MCF 10A (cell line): ENCODE measurements at regions not wholly inside any gene's neighbourhood (a gene's known extent, or its start where the extent isn't known, plus 50 kb on each side); places are given as distances from the start of the nearest gene placed in this dataset.

Experiments
- BruUV-seq: library from RNA; stranded (reverse); fragments of 400-500 nt; replicated peaks from 2 replicates; lab custom pipeline; 2021; lab: Mats Ljungman, UMichigan
- CTCF ChIA-PET: fragments of 300-600 bp; sonication (Branson Sonifier 250); formaldehyde crosslinking; extraction: SDS; loops from one replicate; lab custom pipeline; 2021; ENCODE audit warnings: antibody characterized with exemption, inconsistent platforms; lab: Yijun Ruan, JAX
- POLR2A ChIA-PET: fragments of 300-600, 350-650 bp; sonication (Branson Sonifier 250); formaldehyde crosslinking; extraction: SDS; loops from one replicate; lab custom pipeline; 2020; ENCODE audit warnings: antibody characterized with exemption, inconsistent platforms; lab: Yijun Ruan, JAX
- DNase-seq: peaks from one replicate; pipeline ENCODE4 v3.0.0-alpha.2; 2018; ENCODE audit not compliant: unreplicated experiment
- H3K27ac Mint-ChIP-seq: one replicate; pipeline ENCODE4 v1.8.0; 2022; ENCODE audit warnings: mild to moderate bottlenecking, low read depth, mixed read lengths; ENCODE audit not compliant: unreplicated experiment
- H3K27me3 Mint-ChIP-seq: one replicate; pipeline ENCODE4 v1.8.0; 2022; ENCODE audit warnings: mixed read lengths; ENCODE audit not compliant: insufficient read depth, unreplicated experiment
- H3K36me3 Mint-ChIP-seq: one replicate; pipeline ENCODE4 v1.8.0; 2022; ENCODE audit warnings: mild to moderate bottlenecking, moderate library complexity, mixed read lengths; ENCODE audit not compliant: insufficient read depth, unreplicated experiment
- H3K4me1 Mint-ChIP-seq: one replicate; pipeline ENCODE4 v1.8.0; 2022; ENCODE audit warnings: mixed read lengths; ENCODE audit not compliant: insufficient read depth, unreplicated experiment
- H3K4me3 Mint-ChIP-seq: one replicate; pipeline ENCODE4 v1.8.0; 2022; ENCODE audit warnings: mild to moderate bottlenecking, moderate library complexity, mixed read lengths; ENCODE audit not compliant: unreplicated experiment
- H3K9me3 Mint-ChIP-seq: one replicate; pipeline ENCODE4 v1.8.0; 2022; ENCODE audit warnings: mixed read lengths; ENCODE audit not compliant: unreplicated experiment
- CTCF ChIP-seq: fragments of 200-600 bp; IDR thresholded peaks from one replicate; pipeline ENCODE4 v1.8.0; 2022; ENCODE audit warnings: antibody characterized with exemption, mild to moderate bottlenecking; ENCODE audit not compliant: unreplicated experiment
- intact Hi-C: fragments of 100-400 bp; cut with micrococcal nuclease; formaldehyde crosslinking; loops from 2 replicates; pipeline ENCODE4 v1.14.1; 2022

DNA sequence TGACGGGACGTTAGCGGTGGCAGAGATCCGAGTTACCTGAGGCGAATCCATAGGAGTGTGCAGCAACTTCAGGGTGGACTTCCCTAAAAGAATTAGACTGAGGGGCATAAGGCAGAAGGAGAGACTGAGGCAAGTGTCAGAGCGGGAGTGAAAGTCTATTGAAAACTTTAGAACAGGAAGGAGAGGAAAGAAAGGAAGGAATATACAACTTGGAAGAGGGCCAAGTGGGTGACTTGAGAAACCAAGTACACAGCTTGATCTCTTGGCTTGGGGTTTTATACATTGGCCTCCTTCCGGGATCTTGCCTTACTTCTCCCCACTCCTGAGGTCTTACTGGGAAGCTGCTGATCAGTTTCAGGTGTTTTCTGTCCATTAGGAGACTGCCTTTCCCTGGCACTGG lies 84.9 kb downstream of the SNX18 start:
- DNase-seq = no peak
- H3K27me3 Mint-ChIP-seq = peaks cover 4% of the 10 kb centered on the region
- CTCF ChIA-PET = no interaction called here
- no peaks in the 10 kb centered on the region for H3K4me1 Mint-ChIP-seq
- H3K36me3 Mint-ChIP-seq = no peaks in the 10 kb centered on the region
- TF ChIP-seq CTCF = no peak
- no TSS peak for BruUV-seq
- no peak overlapping the region for H3K4me3 Mint-ChIP-seq
- H3K9me3 Mint-ChIP-seq = peaks cover 6% of the 10 kb centered on the region
- intact Hi-C loops = no loop called here
- POLR2A ChIA-PET = no interaction called here
- no peak overlapping the region for H3K27ac Mint-ChIP-seq

GRCh38 chr5:54601411-54602230 lies 84.1 kb downstream of the SNX18 start:
- Mint-ChIP-seq H3K9me3 (peaks cover 15% of the 10 kb centered on the region), H3K27ac (no peak overlapping the region), H3K4me3 (no peak overlapping the region), H3K4me1 (no peaks in the 10 kb centered on the region), H3K27me3 (peaks cover 9% of the 10 kb centered on the region), H3K36me3 (no peaks in the 10 kb centered on the region)
- TF ChIP-seq CTCF = no peak
- POLR2A ChIA-PET = no interaction called here
- BruUV-seq = no TSS peak
- DNase-seq = no peak
- CTCF ChIA-PET = no interaction called here
- intact Hi-C loops = no loop called here
